GM12878 (cell line): ENCODE measurements at regions not wholly inside any gene's neighbourhood (a gene's known extent, or its start where the extent isn't known, plus 50 kb on each side); places are given as distances from the start of the nearest gene placed in this dataset.

ENCODE experiments used
- ATAC-seq: fragments of 200-7000 bp; cut with Tn5 transposase; 3 replicates; pipeline ENCODE4 v1.9.1; 2020; ENCODE audit warnings: mild to moderate bottlenecking, moderate library complexity
- BruUV-seq: library from RNA; stranded (reverse); fragments of 400-500 nt; replicated peaks from 2 replicates; lab custom pipeline; 2021; lab: Mats Ljungman, UMichigan
- CTCF ChIA-PET: fragments of 300-600 bp; sonication (Branson Sonifier 250); formaldehyde crosslinking; extraction: SDS; loops from one replicate; lab custom pipeline; 2021; ENCODE audit warnings: inconsistent platforms; lab: Yijun Ruan, JAX
- POLR2A ChIA-PET: fragments of 350-600 bp; formaldehyde crosslinking; extraction: SDS; loops from one replicate; lab custom pipeline; 2021; ENCODE audit warnings: inconsistent platforms; lab: Charles Lee
- RAD21 ChIA-PET: fragments of 300-600 bp; sonication (Branson Sonifier 250); formaldehyde crosslinking; loops from one replicate; lab custom pipeline; 2023; ENCODE audit warnings: antibody characterized with exemption; ENCODE audit not compliant: unreplicated experiment; lab: Charles Lee
- SMC1A ChIA-PET: fragments of 300-600 bp; sonication (Branson Sonifier 250); formaldehyde crosslinking; loops from one replicate; lab custom pipeline; 2023; ENCODE audit not compliant: unreplicated experiment, uncharacterized antibody; lab: Charles Lee
- DNase-seq: peaks from one replicate; pipeline ENCODE4 v3.0.0-alpha.2; 2011; ENCODE audit warnings: low read depth, low spot score
- FAIRE-seq: peaks from 3 replicates; lab custom pipeline; 2011; peaks lifted over from hg19 to GRCh38; lab: Jason Lieb, UNC
- H2AFZ ChIP-seq: 2 replicates; pipeline ENCODE4 v1.6.0; 2011; ENCODE audit warnings: low read depth, low read length, control low read depth; ENCODE audit not compliant: control insufficient read depth
- H3K27ac ChIP-seq: 2 replicates; pipeline ENCODE4 v1.5.1; 2011; ENCODE audit warnings: control low read depth; ENCODE audit not compliant: control insufficient read depth, insufficient read depth
- H3K27me3 ChIP-seq, 2 experiments: replicated peaks in 1 of 2; 2 replicates each; pipeline versions ENCODE4 v1.6.0 to v1.6.1; 2011; ENCODE audit warnings: low read length in 1 of 2; ENCODE audit not compliant: control insufficient read depth in 2 of 2, insufficient read depth in 2 of 2
- H3K36me3 ChIP-seq, 2 experiments: 2 replicates each; pipeline ENCODE4 v1.5.1; 2011; ENCODE audit warnings: low read length in 1 of 2; ENCODE audit not compliant: control insufficient read depth in 2 of 2, insufficient read depth in 2 of 2
- H3K4me1 ChIP-seq: 2 replicates; pipeline ENCODE4 v1.6.1; 2011; ENCODE audit warnings: mild to moderate bottlenecking, low read length, moderate library complexity, mixed read lengths; ENCODE audit not compliant: control insufficient read depth, insufficient read depth
- H3K4me2 ChIP-seq: 2 replicates; pipeline ENCODE4 v1.6.0; 2011; ENCODE audit warnings: control low read depth; ENCODE audit not compliant: control insufficient read depth, insufficient read depth
- H3K4me3 ChIP-seq: fragments of 200-600 bp; sonication (generic); 2 replicates; pipeline ENCODE4 v1.5.1; 2016
- H3K79me2 ChIP-seq: 2 replicates; pipeline ENCODE4 v1.6.0; 2011; ENCODE audit warnings: low read length; ENCODE audit not compliant: control insufficient read depth, insufficient read depth
- H3K9ac ChIP-seq: 2 replicates; pipeline ENCODE4 v1.8.0; 2011; ENCODE audit warnings: low read length, control low read depth, mixed read lengths; ENCODE audit not compliant: control insufficient read depth, insufficient read depth
- H3K9me3 ChIP-seq: replicated peaks from 3 replicates; pipeline ENCODE4 v1.5.1; 2011; ENCODE audit warnings: mild to moderate bottlenecking, low read length; ENCODE audit not compliant: control insufficient read depth, insufficient read depth
- H4K20me1 ChIP-seq: 2 replicates; pipeline ENCODE4 v1.6.0; 2011; ENCODE audit not compliant: control insufficient read depth, insufficient read depth
- BCL11A ChIP-seq: IDR thresholded peaks from 2 replicates; pipeline ENCODE4 v1.6.1; 2011; ENCODE audit warnings: low read depth, low read length
- EP300 ChIP-seq, 2 experiments: fragments of 150-350 bp in 1 of 2; IDR thresholded peaks; 2 replicates each; pipeline ENCODE4 v1.6.1; 2011 to 2012; ENCODE audit warnings: low read depth in 2 of 2, low read length in 2 of 2, borderline replicate concordance in 1 of 2, improper control_type of control experiment in 1 of 2, inconsistent platforms in 1 of 2; ENCODE audit not compliant: control insufficient read depth in 1 of 2
- NFIC ChIP-seq: IDR thresholded peaks from 2 replicates; pipeline ENCODE4 v1.6.1; 2012; ENCODE audit warnings: low read depth, mild to moderate bottlenecking, inconsistent platforms, low read length, moderate library complexity
- POLR2AphosphoS2 ChIP-seq: IDR thresholded peaks from 2 replicates; pipeline ENCODE4 v1.6.1; 2011; ENCODE audit warnings: low read depth, mild to moderate bottlenecking, low read length, improper control_type of control experiment, moderate library complexity
- RELA ChIP-seq: fragments of 450-650 bp; IDR thresholded peaks from 2 replicates; pipeline ENCODE4 v1.8.0; 2014; ENCODE audit warnings: borderline replicate concordance; ENCODE audit not compliant: partially characterized antibody
- TCF7 ChIP-seq: IDR thresholded peaks from 2 replicates; pipeline ENCODE4 v1.6.1; 2014; ENCODE audit warnings: antibody characterized with exemption, borderline replicate concordance
- WGBS: methylation state at CpG from one replicate; pipeline ENCODE4 v1.1.6; 2016; ENCODE audit warnings: low lambda C conversion rate; ENCODE audit not compliant: insufficient replicate concordance, insufficient coverage; ENCODE audit errors: missing lambda C conversion rate; 5-methylcytosine and 5-hydroxymethylcytosine counted together
- in situ Hi-C: fragments of 300-500 bp; cut with MboI; formaldehyde crosslinking; loops from 9 replicates; pipeline ENCODE4 v1.14.3; 2018; ENCODE audit warnings: mixed read lengths
- intact Hi-C: fragments of 100-400 bp; cut with micrococcal nuclease; formaldehyde crosslinking; loops from one replicate; pipeline ENCODE4 v1.14.2; 2022; ENCODE audit not compliant: unreplicated experiment

DNA sequence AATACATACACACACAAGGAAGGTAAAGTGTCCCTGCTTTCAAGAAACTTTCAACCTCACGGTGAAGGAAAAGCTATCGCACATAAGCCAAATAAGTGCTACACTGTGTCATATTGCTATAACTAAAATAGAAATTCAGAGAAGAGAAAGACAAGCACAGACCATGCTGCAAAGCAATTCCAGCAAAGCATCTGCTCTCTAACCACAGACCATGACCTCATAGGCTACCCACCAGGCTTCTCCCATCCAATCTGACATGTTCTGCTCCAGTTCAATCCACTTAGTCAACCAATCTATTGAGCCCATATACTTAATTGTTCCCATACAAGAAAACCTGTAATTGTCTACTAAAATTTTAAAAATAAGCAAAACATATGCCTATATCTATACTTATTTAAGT is 211.3 kb downstream of the BARHL2 start:
- H3K36me3 ChIP-seq = no peaks in the 10 kb centered on the region
- H3K27me3 ChIP-seq = no peaks in the 10 kb centered on the region
- SMC1A ChIA-PET = interaction anchor here (1.0 to 8.9 kb wide), 11 partner anchors 10 to 162 kb away, joined by 4 to 116 read pairs (median 11); no protein-coding TSS in a partner anchor
- RAD21 ChIA-PET = interaction anchor here (2.1 to 8.9 kb wide), 4 partner anchors 19 to 30 kb away, joined by 13 to 110 read pairs (median 35); no protein-coding TSS in a partner anchor
- no peaks in the 10 kb centered on the region for H3K79me2 ChIP-seq
- no peak overlapping the region for H3K9ac ChIP-seq
- ATAC-seq = no peak
- H2AFZ ChIP-seq = no peak overlapping the region
- BruUV-seq = no TSS peak
- no peak for FAIRE-seq
- H3K27ac ChIP-seq = no peak overlapping the region
- no peaks in the 10 kb centered on the region for H4K20me1 ChIP-seq
- CTCF ChIA-PET = interaction anchor here (0.7 to 3.4 kb wide), 7 partner anchors 10 to 73 kb away, joined by 3 to 19 read pairs (median 4); no protein-coding TSS in a partner anchor
- intact Hi-C loops = loop anchor here (5.0 kb wide), 2 partner anchors 71 to 149 kb away; no protein-coding TSS in a partner anchor
- H3K9me3 ChIP-seq = no peaks in the 10 kb centered on the region
- DNase-seq = no peak
- TF ChIP-seq NFIC = no peak
- TF ChIP-seq RELA = no peak
- POLR2A ChIA-PET = interaction anchor here (0.6 to 4.4 kb wide), 6 partner anchors 13 to 54 kb away, joined by 3 to 22 read pairs (median 6); no protein-coding TSS in a partner anchor
- H3K4me3 ChIP-seq = no peak overlapping the region
- no peaks in the 10 kb centered on the region for H3K4me1 ChIP-seq
- no peak overlapping the region for H3K4me2 ChIP-seq
- WGBS = 97% methylated on average over 2 of the region's 2 CpGs
- in situ Hi-C loops = no loop called here

DNA sequence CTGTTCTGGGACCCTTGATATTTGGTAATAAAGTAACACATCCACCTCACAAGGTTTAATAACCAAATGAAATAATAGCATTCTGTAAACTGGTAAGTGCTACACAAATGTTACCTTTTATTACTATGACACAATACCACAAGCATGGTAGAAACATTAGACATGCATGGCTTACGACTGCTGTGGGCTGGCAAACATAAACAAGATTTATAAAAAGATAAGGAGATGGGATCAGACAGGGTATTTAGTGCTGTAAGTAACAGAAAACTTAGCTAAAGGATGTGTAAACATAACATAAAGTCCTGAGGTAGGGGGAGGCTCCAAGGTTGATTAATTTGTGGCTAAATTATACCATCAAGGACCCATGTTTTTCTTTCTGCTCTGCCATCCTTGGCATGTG is 212.6 kb downstream of the BARHL2 start:
- H3K9ac ChIP-seq = no peak overlapping the region
- FAIRE-seq = no peak
- POLR2A ChIA-PET = interaction anchor here (2.2 to 4.4 kb wide), 3 partner anchors 17 to 28 kb away, joined by 7 to 22 read pairs (median 12); no protein-coding TSS in a partner anchor
- H3K4me2 ChIP-seq = no peak overlapping the region
- no peak overlapping the region for H2AFZ ChIP-seq
- no peaks in the 10 kb centered on the region for H3K36me3 ChIP-seq
- intact Hi-C loops (no loop called here), in situ Hi-C loops (no loop called here)
- RAD21 ChIA-PET = interaction anchor here (3.9 to 8.9 kb wide), 2 partner anchors 18 to 29 kb away, joined by 55 to 110 read pairs; no protein-coding TSS in a partner anchor
- SMC1A ChIA-PET = interaction anchor here (1.0 to 8.9 kb wide), 7 partner anchors 9 to 40 kb away, joined by 3 to 116 read pairs (median 19); no protein-coding TSS in a partner anchor
- H3K27me3 ChIP-seq = no peaks in the 10 kb centered on the region
- no peak for DNase-seq
- no peaks in the 10 kb centered on the region for H4K20me1 ChIP-seq
- H3K4me1 ChIP-seq = no peaks in the 10 kb centered on the region
- no peak overlapping the region for H3K27ac ChIP-seq
- TF ChIP-seq BCL11A = no peak
- no peak for TF ChIP-seq POLR2AphosphoS2
- TF ChIP-seq TCF7 = no peak
- no peak for TF ChIP-seq EP300 (IDR thresholded peaks at IDR 0.05; ENCODE audit: borderline replicate concordance in 1 of 2, control insufficient read depth in 1 of 2, low read depth in 2 of 2, low read length in 2 of 2)
- CTCF ChIA-PET = interaction anchor here (1.0 kb wide), 1 partner anchor 18 kb away, joined by 4 read pairs; no protein-coding TSS in a partner anchor
- WGBS = 0% methylated on average over 1 of the region's 1 CpG
- no peak overlapping the region for H3K4me3 ChIP-seq
- no TSS peak for BruUV-seq
- no peaks in the 10 kb centered on the region for H3K9me3 ChIP-seq
- H3K79me2 ChIP-seq = no peaks in the 10 kb centered on the region
- no peak for ATAC-seq
